Nephron (organoid): ENCODE measurements at regions not wholly inside any gene's neighbourhood (a gene's known extent, or its start where the extent isn't known, plus 50 kb on each side); places are given as distances from the start of the nearest gene placed in this dataset.

Source experiments
- H3K27ac Mint-ChIP-seq, 3 experiments: 2 replicates each; pipeline ENCODE4 v1.8.0; 2020; ENCODE audit warnings: mixed read lengths in 3 of 3, mild to moderate bottlenecking in 2 of 3, moderate library complexity in 1 of 3
- H3K27me3 Mint-ChIP-seq: 2 replicates; pipeline ENCODE4 v1.8.0; 2021; ENCODE audit warnings: low read depth, mild to moderate bottlenecking, moderate library complexity, mixed read lengths
- H3K36me3 Mint-ChIP-seq: 2 replicates; pipeline ENCODE4 v1.8.0; 2020; ENCODE audit warnings: low read depth, mixed read lengths
- H3K4me1 Mint-ChIP-seq: 2 replicates; pipeline ENCODE4 v1.8.0; 2020; ENCODE audit warnings: mixed read lengths
- H3K4me3 Mint-ChIP-seq, 3 experiments: 2 replicates each; pipeline ENCODE4 v1.8.0; 2020; ENCODE audit warnings: mild to moderate bottlenecking in 3 of 3, mixed read lengths in 3 of 3, moderate library complexity in 2 of 3
- H3K9me3 Mint-ChIP-seq: 2 replicates; pipeline ENCODE4 v1.8.0; 2020; ENCODE audit warnings: mixed read lengths
- CTCF ChIP-seq, 3 experiments: fragments of 200-600 bp; sonication (generic); IDR thresholded peaks; one replicate each; pipeline ENCODE4 v1.5.0; 2021; ENCODE audit warnings: antibody characterized with exemption in 3 of 3; ENCODE audit not compliant: unreplicated experiment in 3 of 3

- no peak for TF ChIP-seq CTCF (IDR thresholded peaks at IDR 0.05; ENCODE audit: unreplicated experiment in 3 of 3)
- Mint-ChIP-seq H3K4me1 (no peaks in the 10 kb centered on the region), H3K9me3 (peaks cover 8% of the 10 kb centered on the region), H3K27me3 (peaks cover 4% of the 10 kb centered on the region), H3K4me3 (no peak overlapping the region), H3K36me3 (no peaks in the 10 kb centered on the region), H3K27ac (no peak overlapping the region)
Measured at GRCh38 chr7:92967238-92967637, 130.9 kb upstream of the CDK6 start.

- Mint-ChIP-seq H3K36me3 (no peaks in the 10 kb centered on the region), H3K27me3 (no peaks in the 10 kb centered on the region), H3K27ac (no peak overlapping the region), H3K4me1 (no peaks in the 10 kb centered on the region), H3K4me3 (no peak overlapping the region), H3K9me3 (peaks cover 17% of the 10 kb centered on the region)
- no peak for TF ChIP-seq CTCF (IDR thresholded peaks at IDR 0.05; ENCODE audit: unreplicated experiment in 3 of 3)
Measured at GRCh38 chr7:92964141-92964540, 127.8 kb upstream of the CDK6 start.

- peaks cover 15% of the 10 kb centered on the region for H3K9me3 Mint-ChIP-seq
- no peak overlapping the region for H3K4me3 Mint-ChIP-seq
- no peak for TF ChIP-seq CTCF (IDR thresholded peaks at IDR 0.05; ENCODE audit: unreplicated experiment in 3 of 3)
- H3K4me1 Mint-ChIP-seq, result no peaks in the 10 kb centered on the region
- H3K36me3 Mint-ChIP-seq, result no peaks in the 10 kb centered on the region
- no peaks in the 10 kb centered on the region for H3K27me3 Mint-ChIP-seq
- H3K27ac Mint-ChIP-seq, result no peak overlapping the region
Measured at GRCh38 chr7:92963566-92963965, 127.2 kb upstream of the CDK6 start.

- Mint-ChIP-seq H3K4me3 (no peak overlapping the region), H3K4me1 (no peaks in the 10 kb centered on the region), H3K27me3 (no peaks in the 10 kb centered on the region), H3K9me3 (peaks cover 23% of the 10 kb centered on the region), H3K27ac (no peak overlapping the region), H3K36me3 (no peaks in the 10 kb centered on the region)
- TF ChIP-seq CTCF (IDR thresholded peaks at IDR 0.05; ENCODE audit: unreplicated experiment in 3 of 3), result no peak
Measured at GRCh38 chr7:92961961-92962360, 125.6 kb upstream of the CDK6 start.

GRCh38 chr7:92956575-92956974, 120.2 kb upstream of the CDK6 start:
- H3K27ac Mint-ChIP-seq, result no peak overlapping the region
- TF ChIP-seq CTCF (IDR thresholded peaks at IDR 0.05; ENCODE audit: unreplicated experiment in 3 of 3), result no peak
- H3K4me1 Mint-ChIP-seq, result no peaks in the 10 kb centered on the region
- no peaks in the 10 kb centered on the region for H3K36me3 Mint-ChIP-seq
- H3K27me3 Mint-ChIP-seq, result peaks cover 7% of the 10 kb centered on the region
- no peak overlapping the region for H3K4me3 Mint-ChIP-seq
- peaks cover 29% of the 10 kb centered on the region for H3K9me3 Mint-ChIP-seq

- Mint-ChIP-seq H3K27me3 (peaks cover 7% of the 10 kb centered on the region), H3K9me3 (peaks cover 27% of the 10 kb centered on the region), H3K27ac (no peak overlapping the region), H3K4me3 (no peak overlapping the region), H3K4me1 (no peaks in the 10 kb centered on the region), H3K36me3 (no peaks in the 10 kb centered on the region)
- no peak for TF ChIP-seq CTCF (IDR thresholded peaks at IDR 0.05; ENCODE audit: unreplicated experiment in 3 of 3)
Measured at GRCh38 chr7:92955081-92955480, 118.7 kb upstream of the CDK6 start.
